Esophagus squamous epithelium (tissue), 4 donors: ENCODE measurements at regions not wholly inside any gene's neighbourhood (a gene's known extent, or its start where the extent isn't known, plus 50 kb on each side); places are given as distances from the start of the nearest gene placed in this dataset.

Experiments
- POLR2A ChIP-seq, 4 donors: fragments of 450-650 bp; IDR thresholded peaks; one replicate each; pipeline ENCODE4 v1.6.1; 2017; ENCODE audit warnings: antibody characterized with exemption in 4 of 4, mild to moderate bottlenecking in 4 of 4, moderate library complexity in 3 of 4
- TF ChIP-seq, protein P1 (sequence below), 6 experiments: fragments of 450-650 bp in 4 of 6; fragments of 200-600 bp in 2 of 6; sonication (generic) in 2 of 6; IDR thresholded peaks; one replicate each; pipeline ENCODE4 v1.5.1; 2016 to 2019; ENCODE audit warnings: antibody characterized with exemption in 6 of 6, mild to moderate bottlenecking in 4 of 6, moderate library complexity in 4 of 6

GRCh38 chr11:114955923-114956322 lies 277.6 kb downstream of the NXPE2 start:
- TF ChIP-seq, protein P1, sequence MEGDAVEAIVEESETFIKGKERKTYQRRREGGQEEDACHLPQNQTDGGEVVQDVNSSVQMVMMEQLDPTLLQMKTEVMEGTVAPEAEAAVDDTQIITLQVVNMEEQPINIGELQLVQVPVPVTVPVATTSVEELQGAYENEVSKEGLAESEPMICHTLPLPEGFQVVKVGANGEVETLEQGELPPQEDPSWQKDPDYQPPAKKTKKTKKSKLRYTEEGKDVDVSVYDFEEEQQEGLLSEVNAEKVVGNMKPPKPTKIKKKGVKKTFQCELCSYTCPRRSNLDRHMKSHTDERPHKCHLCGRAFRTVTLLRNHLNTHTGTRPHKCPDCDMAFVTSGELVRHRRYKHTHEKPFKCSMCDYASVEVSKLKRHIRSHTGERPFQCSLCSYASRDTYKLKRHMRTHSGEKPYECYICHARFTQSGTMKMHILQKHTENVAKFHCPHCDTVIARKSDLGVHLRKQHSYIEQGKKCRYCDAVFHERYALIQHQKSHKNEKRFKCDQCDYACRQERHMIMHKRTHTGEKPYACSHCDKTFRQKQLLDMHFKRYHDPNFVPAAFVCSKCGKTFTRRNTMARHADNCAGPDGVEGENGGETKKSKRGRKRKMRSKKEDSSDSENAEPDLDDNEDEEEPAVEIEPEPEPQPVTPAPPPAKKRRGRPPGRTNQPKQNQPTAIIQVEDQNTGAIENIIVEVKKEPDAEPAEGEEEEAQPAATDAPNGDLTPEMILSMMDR (IDR thresholded peaks at IDR 0.05): no peak
- TF ChIP-seq POLR2A (IDR thresholded peaks at IDR 0.05): no peak
